Heart right ventricle (tissue), 16 donors: ENCODE measurements at regions not wholly inside any gene's neighbourhood (a gene's known extent, or its start where the extent isn't known, plus 50 kb on each side); places are given as distances from the start of the nearest gene placed in this dataset.

ENCODE experiments used
- ATAC-seq, 8 donors: fragments of 200-7000 bp; cut with Tn5 transposase; one replicate each; pipeline ENCODE4 v1.9.1; 2020; ENCODE audit warnings: mild to moderate bottlenecking in 8 of 8, moderate library complexity in 8 of 8, moderate number of reproducible peaks in 1 of 8
- DNase-seq, 2 donors: peaks; one replicate each; pipeline ENCODE4 v3.0.0-alpha.2; 2020
- H3K27ac ChIP-seq, 10 donors: fragments of 200-600 bp; sonication (generic) in 2 of 10; one replicate each; pipeline versions ENCODE4 v1.5.0 to v1.8.0; 2020 to 2022; ENCODE audit warnings: mild to moderate bottlenecking in 3 of 10
- H3K27me3 ChIP-seq, 7 donors: fragments of 200-600 bp; one replicate each; pipeline ENCODE4 v1.8.0; 2021 to 2022; ENCODE audit warnings: mild to moderate bottlenecking in 2 of 7
- H3K36me3 ChIP-seq, 9 donors: fragments of 200-600 bp; sonication (generic) in 1 of 9; one replicate each; pipeline versions ENCODE4 v1.5.0 to v1.8.0; 2020 to 2022; ENCODE audit warnings: mild to moderate bottlenecking in 2 of 9
- H3K4me1 ChIP-seq, 9 donors: fragments of 200-600 bp; sonication (generic) in 1 of 9; one replicate each; pipeline versions ENCODE4 v1.5.0 to v1.8.0; 2020 to 2022; ENCODE audit warnings: mild to moderate bottlenecking in 4 of 9
- H3K4me3 ChIP-seq, 10 donors: fragments of 200-600 bp; sonication (generic) in 2 of 10; one replicate each; pipeline versions ENCODE4 v1.5.0 to v1.8.0; 2020 to 2022; ENCODE audit warnings: mild to moderate bottlenecking in 7 of 10, moderate library complexity in 2 of 10
- H3K9me3 ChIP-seq, 11 donors: fragments of 200-600 bp in 10 of 11; sonication (generic) in 2 of 11; one replicate each; pipeline versions ENCODE4 v1.5.0 to v1.8.0; 2013 to 2022; ENCODE audit warnings: mild to moderate bottlenecking in 2 of 11, control low read depth in 1 of 11, moderate library complexity in 1 of 11
- CTCF ChIP-seq, 9 donors: fragments of 200-600 bp; sonication (generic) in 2 of 9; IDR thresholded peaks; one replicate each; pipeline versions ENCODE4 v1.5.0 to v1.8.0; 2021 to 2022; ENCODE audit warnings: antibody characterized with exemption in 9 of 9, mild to moderate bottlenecking in 5 of 9, moderate library complexity in 1 of 9
- WGBS, 2 donors: extraction: QIAGEN DNeasy Blood & Tissue Kit; methylation state at CpG; one replicate each; pipeline ENCODE4 v1.1.7; 2013; ENCODE audit warnings: inconsistent platforms in 1 of 2; 5-methylcytosine and 5-hydroxymethylcytosine counted together
- intact Hi-C, 10 donors: fragments of 100-400 bp; cut with DNase I; formaldehyde crosslinking; loops; one replicate each; pipeline versions ENCODE4 v1.11.1 to v1.14.2; 2022
- donor health status: Arrhythmogenic right ventricular cardiomyopathy.
- donor health status: ischemic (EF 13 %, LVEDD 7.1; RV severe dilation, severe dysfunction).
- donor health status: healthy with polysubstance abuse.
- donor health status: DM: no; HTN: yes; CAD: no.
- donor health status: DM: no; HTN: no; CAD: no.
- donor health status: ischemic (EF 25% LVEDD 6.9; RV normal size, moderate dysfunction).
- donor health status: ischemic (EF 25% LVEDD 5.7; RV mildly dilated, moderate dysfunction).
- donor health status: healthy.
- donor health status: DM: yes; HTN: yes; CAD: no.
- donor health status: Ischemic cardiomyopathy.
- donor health status: ischemic (EF 35%, LVEDD 5.7; RV mildly dilated, moderate dysfunction).
- donor health status: nonischemic (EF 11% LVEDD 7.7; RV severe dilation, severe dysfunction).
- donor health status: DM: yes; HTN: yes; CAD: no.
- donor health status: PGD.
- donor health status: ischemic (EF 29% LVEDD 5.4; RV normal size, mild dysfunction).
- donor health status: nonischemic (EF 23%, LVEDD 6.1; RV moderate dilation, normal function).

GRCh38 chr11:123265951-123266350 is 70.9 kb upstream of the CLMP start:
- WGBS, 2 donors = 83 to 86% methylated on average over 3 of the region's 3 CpGs
- ATAC-seq = no peak

GRCh38 chr11:123264431-123264780 is 69.4 kb upstream of the CLMP start:
- Histone ChIP-seq H3K36me3 (no peaks in the 10 kb centered on the region), H3K9me3 (no peaks in the 10 kb centered on the region), H3K27ac (no peak overlapping the region), H3K27me3 (peaks cover 0 to 51% (median 20%) of the 10 kb centered on the region in 7 donors), H3K4me1 (peaks cover 0 to 15% (median 5%) of the 10 kb centered on the region in 9 donors), H3K4me3 (no peak overlapping the region)
- no peak for DNase-seq
- WGBS, 2 donors = 40 to 48% methylated on average over 3 of the region's 3 CpGs
- no peak for TF ChIP-seq CTCF (IDR thresholded peaks at IDR 0.05)
- intact Hi-C loops = loop anchor here in 2 of 10 donors (5.0 kb wide), 1 partner anchor 152 kb away; no protein-coding TSS in a partner anchor
- no peak for ATAC-seq

More at GRCh38 chr11:123265951-123266350, 70.9 kb upstream of the CLMP start:
- Histone ChIP-seq H3K27ac (no peak overlapping the region), H3K4me1 (peaks cover 0 to 13% (median 5%) of the 10 kb centered on the region in 9 donors), H3K4me3 (no peak overlapping the region), H3K27me3 (peaks cover 0 to 47% (median 20%) of the 10 kb centered on the region in 7 donors), H3K36me3 (no peaks in the 10 kb centered on the region), H3K9me3 (no peaks in the 10 kb centered on the region)
- TF ChIP-seq CTCF (IDR thresholded peaks at IDR 0.05) = no peak
- intact Hi-C loops = no loop called here
- no peak for DNase-seq

GRCh38 chr11:123261345-123262106 is 66.5 kb upstream of the CLMP start:
- intact Hi-C loops = loop anchor here in 2 of 10 donors (5.0 kb wide), 1 partner anchor 149 kb away; no protein-coding TSS in a partner anchor
- Histone ChIP-seq H3K27ac (no peak overlapping the region), H3K9me3 (no peaks in the 10 kb centered on the region), H3K4me1 (peaks cover 0 to 15% (median 5%) of the 10 kb centered on the region in 9 donors), H3K36me3 (no peaks in the 10 kb centered on the region), H3K4me3 (peak overlapping the region in 6 of 10 donors; percentile 10 to 44 (median 30)), H3K27me3 (peaks cover 0 to 44% (median 20%) of the 10 kb centered on the region in 7 donors)
- ATAC-seq (peak; percentile 85 to 95 (median 90)), DNase-seq (peak; percentile 78 to 85)
- TF ChIP-seq CTCF (IDR thresholded peaks at IDR 0.05) = peak; percentile 89 to 97 (median 94)
- 15 to 17% methylated on average over 25 of the region's 25 CpGs for WGBS, 2 donors

- Histone ChIP-seq H3K36me3 (no peaks in the 10 kb centered on the region), H3K4me3 (no peak overlapping the region), H3K27me3 (peaks cover 0 to 38% (median 18%) of the 10 kb centered on the region in 7 donors), H3K4me1 (peaks cover 0 to 15% (median 5%) of the 10 kb centered on the region in 9 donors), H3K27ac (no peak overlapping the region), H3K9me3 (no peaks in the 10 kb centered on the region)
- ATAC-seq (no peak), DNase-seq (no peak)
- intact Hi-C loops = loop anchor here in 2 of 10 donors (5.0 kb wide), 1 partner anchor 148 kb away; no protein-coding TSS in a partner anchor
- no peak for TF ChIP-seq CTCF (IDR thresholded peaks at IDR 0.05)
- 81% methylated on average over 4 of the region's 4 CpGs for WGBS, 2 donors
These were observed 65.6 kb upstream of the CLMP start for GRCh38 chr11:123260511-123261211.
